ENCODE measurements at regions not wholly inside any gene's neighbourhood (a gene's known extent, or its start where the extent isn't known, plus 50 kb on each side); places are given as distances from the start of the nearest gene placed in this dataset.

DNA sequence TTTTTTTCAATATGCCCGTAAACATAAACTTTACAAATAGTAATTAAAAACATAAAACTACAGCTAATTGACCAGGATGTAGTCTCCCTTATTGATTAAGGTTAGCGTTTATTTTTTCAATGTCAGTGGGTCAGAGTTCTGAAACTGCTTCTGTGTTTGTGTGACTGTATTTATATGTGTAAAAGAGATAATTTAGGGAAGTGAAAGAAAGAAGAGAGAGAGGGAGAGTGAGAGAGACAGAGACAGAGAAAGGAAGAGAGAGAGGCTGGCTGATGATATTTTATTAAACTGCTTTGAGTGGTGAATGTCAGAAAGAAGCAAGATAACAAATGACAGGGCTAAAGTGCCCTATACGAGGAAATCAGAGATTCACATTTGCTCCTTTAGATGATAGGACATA is 266.1 kb upstream of the PTCHD4 start:
- no peak for TF ChIP-seq EZH2 (IDR thresholded peaks at IDR 0.05; ENCODE audit: borderline replicate concordance, low read length)
- TF ChIP-seq, protein P1, sequence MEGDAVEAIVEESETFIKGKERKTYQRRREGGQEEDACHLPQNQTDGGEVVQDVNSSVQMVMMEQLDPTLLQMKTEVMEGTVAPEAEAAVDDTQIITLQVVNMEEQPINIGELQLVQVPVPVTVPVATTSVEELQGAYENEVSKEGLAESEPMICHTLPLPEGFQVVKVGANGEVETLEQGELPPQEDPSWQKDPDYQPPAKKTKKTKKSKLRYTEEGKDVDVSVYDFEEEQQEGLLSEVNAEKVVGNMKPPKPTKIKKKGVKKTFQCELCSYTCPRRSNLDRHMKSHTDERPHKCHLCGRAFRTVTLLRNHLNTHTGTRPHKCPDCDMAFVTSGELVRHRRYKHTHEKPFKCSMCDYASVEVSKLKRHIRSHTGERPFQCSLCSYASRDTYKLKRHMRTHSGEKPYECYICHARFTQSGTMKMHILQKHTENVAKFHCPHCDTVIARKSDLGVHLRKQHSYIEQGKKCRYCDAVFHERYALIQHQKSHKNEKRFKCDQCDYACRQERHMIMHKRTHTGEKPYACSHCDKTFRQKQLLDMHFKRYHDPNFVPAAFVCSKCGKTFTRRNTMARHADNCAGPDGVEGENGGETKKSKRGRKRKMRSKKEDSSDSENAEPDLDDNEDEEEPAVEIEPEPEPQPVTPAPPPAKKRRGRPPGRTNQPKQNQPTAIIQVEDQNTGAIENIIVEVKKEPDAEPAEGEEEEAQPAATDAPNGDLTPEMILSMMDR (conservative IDR thresholded peaks at IDR 0.05 in 1 of 2, IDR thresholded peaks at IDR 0.05 in 1 of 2; ENCODE audit: extremely low read depth in 1 of 2, insufficient read depth in 1 of 2, low read depth in 1 of 2, low read length in 2 of 2), result no peak

Measured in mammary epithelial cell (primary cell).